Central memory CD8-positive, alpha-beta T cell (primary cell): ENCODE measurements at regions not wholly inside any gene's neighbourhood (a gene's known extent, or its start where the extent isn't known, plus 50 kb on each side); places are given as distances from the start of the nearest gene placed in this dataset.

Experiments used
- ATAC-seq: fragments of 150-1000 bp; cut with Tn5 transposase; replicated peaks from 2 replicates; pipeline ENCODE4 v1.10.0; 2022; ENCODE audit warnings: mild to moderate bottlenecking, moderate FRiP score, moderate number of reproducible peaks; ENCODE audit not compliant: poor library complexity, severe bottlenecking; ENCODE audit errors: extremely low read depth
- DNase-seq, 2 donors: peaks; one replicate each; pipeline ENCODE4 v3.0.0; 2021; ENCODE audit warnings: low spot score in 2 of 2
- H3K27ac Mint-ChIP-seq: one replicate; pipeline ENCODE4 v1.8.0; 2022; ENCODE audit warnings: low read depth, mild to moderate bottlenecking, moderate library complexity, mixed read lengths
- H3K27me3 Mint-ChIP-seq: one replicate; pipeline ENCODE4 v1.8.0; 2022; ENCODE audit warnings: mixed read lengths
- H3K36me3 Mint-ChIP-seq: one replicate; pipeline ENCODE4 v1.8.0; 2022; ENCODE audit warnings: mild to moderate bottlenecking, moderate library complexity, mixed read lengths; ENCODE audit not compliant: insufficient read depth
- H3K4me1 Mint-ChIP-seq: one replicate; pipeline ENCODE4 v1.8.0; 2022; ENCODE audit warnings: mixed read lengths
- H3K4me3 Mint-ChIP-seq: one replicate; pipeline ENCODE4 v1.8.0; 2022; ENCODE audit warnings: mild to moderate bottlenecking, moderate library complexity, mixed read lengths
- H3K9me3 Mint-ChIP-seq: one replicate; pipeline ENCODE4 v1.8.0; 2022; ENCODE audit warnings: mixed read lengths

GRCh38 chr6:94680669-94681212 lies 896.6 kb upstream of the MANEA start:
- no peak overlapping the region for H3K27ac Mint-ChIP-seq
- no peaks in the 10 kb centered on the region for H3K4me1 Mint-ChIP-seq
- H3K36me3 Mint-ChIP-seq, result no peaks in the 10 kb centered on the region
- peaks cover 14% of the 10 kb centered on the region for H3K9me3 Mint-ChIP-seq
- no peak overlapping the region for H3K4me3 Mint-ChIP-seq
- DNase-seq, result no peak
- ATAC-seq, result no peak
- no peaks in the 10 kb centered on the region for H3K27me3 Mint-ChIP-seq

- no peaks in the 10 kb centered on the region for H3K36me3 Mint-ChIP-seq
Observed at GRCh38 chr6:94673251-94673650, 904.1 kb upstream of the MANEA start.

GRCh38 chr6:94670017-94670416 lies 907.3 kb upstream of the MANEA start:
- Mint-ChIP-seq H3K4me1 (no peaks in the 10 kb centered on the region), H3K36me3 (no peaks in the 10 kb centered on the region), H3K27ac (no peak overlapping the region), H3K4me3 (no peak overlapping the region), H3K27me3 (no peaks in the 10 kb centered on the region), H3K9me3 (peaks cover 29% of the 10 kb centered on the region)
- ATAC-seq, result no peak
- DNase-seq, result no peak

More at GRCh38 chr6:94673251-94673650, 904.1 kb upstream of the MANEA start:
- DNase-seq, result no peak
- peaks cover 26% of the 10 kb centered on the region for H3K9me3 Mint-ChIP-seq
- no peaks in the 10 kb centered on the region for H3K4me1 Mint-ChIP-seq
- no peak overlapping the region for H3K27ac Mint-ChIP-seq
- no peak overlapping the region for H3K4me3 Mint-ChIP-seq
- ATAC-seq, result no peak
- H3K27me3 Mint-ChIP-seq, result no peaks in the 10 kb centered on the region

GRCh38 chr6:94668876-94669275 lies 908.5 kb upstream of the MANEA start:
- no peak overlapping the region for H3K4me3 Mint-ChIP-seq
- ATAC-seq (no peak), DNase-seq (no peak)
- H3K27ac Mint-ChIP-seq, result no peak overlapping the region
- no peaks in the 10 kb centered on the region for H3K4me1 Mint-ChIP-seq
- no peaks in the 10 kb centered on the region for H3K36me3 Mint-ChIP-seq
- H3K9me3 Mint-ChIP-seq, result peaks cover 19% of the 10 kb centered on the region
- no peaks in the 10 kb centered on the region for H3K27me3 Mint-ChIP-seq

GRCh38 chr6:94658929-94659328 lies 918.4 kb upstream of the MANEA start:
- Mint-ChIP-seq H3K4me3 (no peak overlapping the region), H3K36me3 (no peaks in the 10 kb centered on the region), H3K27ac (no peak overlapping the region), H3K27me3 (no peaks in the 10 kb centered on the region), H3K4me1 (no peaks in the 10 kb centered on the region), H3K9me3 (peaks cover 19% of the 10 kb centered on the region)
- DNase-seq (no peak), ATAC-seq (no peak)

- H3K9me3 Mint-ChIP-seq, result peaks cover 8% of the 10 kb centered on the region
- no peaks in the 10 kb centered on the region for H3K27me3 Mint-ChIP-seq
- no peaks in the 10 kb centered on the region for H3K36me3 Mint-ChIP-seq
- no peaks in the 10 kb centered on the region for H3K4me1 Mint-ChIP-seq
- no peak overlapping the region for H3K4me3 Mint-ChIP-seq
- ATAC-seq (no peak), DNase-seq (no peak)
- H3K27ac Mint-ChIP-seq, result no peak overlapping the region
Observed at GRCh38 chr6:94651239-94651638, 926.1 kb upstream of the MANEA start.

GRCh38 chr6:94645191-94645590 lies 932.1 kb upstream of the MANEA start:
- Mint-ChIP-seq H3K27ac (no peak overlapping the region), H3K9me3 (peaks cover 15% of the 10 kb centered on the region), H3K4me1 (no peaks in the 10 kb centered on the region), H3K27me3 (no peaks in the 10 kb centered on the region), H3K4me3 (no peak overlapping the region), H3K36me3 (no peaks in the 10 kb centered on the region)
- DNase-seq (no peak), ATAC-seq (no peak)

GRCh38 chr6:94639564-94639963 lies 937.8 kb upstream of the MANEA start:
- Mint-ChIP-seq H3K4me3 (no peak overlapping the region), H3K27me3 (no peaks in the 10 kb centered on the region), H3K27ac (no peak overlapping the region), H3K4me1 (no peaks in the 10 kb centered on the region), H3K36me3 (no peaks in the 10 kb centered on the region), H3K9me3 (peaks cover 21% of the 10 kb centered on the region)
- no peak for ATAC-seq
- DNase-seq, result no peak

GRCh38 chr6:94636780-94637385 lies 940.5 kb upstream of the MANEA start:
- no peak for DNase-seq
- Mint-ChIP-seq H3K27me3 (no peaks in the 10 kb centered on the region), H3K4me3 (no peak overlapping the region), H3K9me3 (peaks cover 26% of the 10 kb centered on the region), H3K4me1 (no peaks in the 10 kb centered on the region), H3K36me3 (no peaks in the 10 kb centered on the region), H3K27ac (no peak overlapping the region)
- ATAC-seq, result no peak

- ATAC-seq, result no peak
Observed at GRCh38 chr6:94623586-94623985, 953.7 kb upstream of the MANEA start.

GRCh38 chr6:94622783-94623182 lies 954.6 kb upstream of the MANEA start:
- Mint-ChIP-seq H3K27me3 (no peaks in the 10 kb centered on the region), H3K9me3 (peaks cover 5% of the 10 kb centered on the region), H3K36me3 (no peaks in the 10 kb centered on the region), H3K4me3 (no peak overlapping the region), H3K4me1 (no peaks in the 10 kb centered on the region), H3K27ac (no peak overlapping the region)
- DNase-seq (no peak), ATAC-seq (no peak)

More at GRCh38 chr6:94623586-94623985, 953.7 kb upstream of the MANEA start:
- H3K9me3 Mint-ChIP-seq, result peaks cover 5% of the 10 kb centered on the region
- H3K27me3 Mint-ChIP-seq, result no peaks in the 10 kb centered on the region
- H3K36me3 Mint-ChIP-seq, result no peaks in the 10 kb centered on the region
- H3K4me3 Mint-ChIP-seq, result no peak overlapping the region
- no peak overlapping the region for H3K27ac Mint-ChIP-seq
- no peaks in the 10 kb centered on the region for H3K4me1 Mint-ChIP-seq
- DNase-seq, result no peak

GRCh38 chr6:94600636-94601035 lies 976.7 kb upstream of the MANEA start:
- no peak overlapping the region for H3K27ac Mint-ChIP-seq

GRCh38 chr6:94597487-94597886 lies 979.8 kb upstream of the MANEA start:
- Mint-ChIP-seq H3K27ac (no peak overlapping the region), H3K4me1 (no peaks in the 10 kb centered on the region), H3K9me3 (peaks cover 16% of the 10 kb centered on the region), H3K4me3 (no peak overlapping the region), H3K36me3 (no peaks in the 10 kb centered on the region), H3K27me3 (no peaks in the 10 kb centered on the region)
- no peak for ATAC-seq
- DNase-seq, result no peak

More at GRCh38 chr6:94600636-94601035, 976.7 kb upstream of the MANEA start:
- ATAC-seq (no peak), DNase-seq (no peak)
- no peaks in the 10 kb centered on the region for H3K27me3 Mint-ChIP-seq
- H3K9me3 Mint-ChIP-seq, result peaks cover 17% of the 10 kb centered on the region
- H3K4me3 Mint-ChIP-seq, result no peak overlapping the region
- no peaks in the 10 kb centered on the region for H3K36me3 Mint-ChIP-seq
- H3K4me1 Mint-ChIP-seq, result no peaks in the 10 kb centered on the region
